H1 (cell line): ENCODE measurements at regions not wholly inside any gene's neighbourhood (a gene's known extent, or its start where the extent isn't known, plus 50 kb on each side); places are given as distances from the start of the nearest gene placed in this dataset.

Experiments used
- CTCF ChIA-PET: fragments of 300-600 bp; sonication (Branson Sonifier 250); formaldehyde crosslinking; loops from one replicate; lab custom pipeline; 2021; ENCODE audit not compliant: partially characterized antibody; lab: Charles Lee
- POLR2A ChIA-PET: fragments of 300-600 bp; sonication (Branson Sonifier 250); formaldehyde crosslinking; loops from one replicate; lab custom pipeline; 2021; ENCODE audit warnings: inconsistent platforms; ENCODE audit not compliant: partially characterized antibody; lab: Charles Lee
- DNase-seq, 2 experiments: peaks; one replicate each; pipeline versions ENCODE4 v3.0.0 to v3.0.0-alpha.2; 2010 to 2022; ENCODE audit warnings: low spot score in 2 of 2, low read depth in 1 of 2, mixed read lengths in 1 of 2
- FAIRE-seq: peaks from 2 replicates; lab custom pipeline; 2011; peaks lifted over from hg19 to GRCh38; lab: Jason Lieb, UNC
- H2AFZ ChIP-seq: 2 replicates; pipeline ENCODE4 v1.8.1; 2012; ENCODE audit warnings: low read length, inconsistent platforms
- H2AK5ac ChIP-seq: 2 replicates; pipeline ENCODE4 v1.6.1; 2013; ENCODE audit warnings: low read depth, low read length
- H2BK120ac ChIP-seq: replicated peaks from 2 replicates; pipeline ENCODE3; 2013; ENCODE audit warnings: low read depth, low read length, inconsistent platforms
- H2BK12ac ChIP-seq: 2 replicates; pipeline ENCODE4 v1.6.1; 2013; ENCODE audit warnings: low read depth, low read length
- H2BK15ac ChIP-seq: 2 replicates; pipeline ENCODE4 v1.6.1; 2013; ENCODE audit warnings: low read length
- H2BK20ac ChIP-seq: 2 replicates; pipeline ENCODE4 v1.6.1; 2013; ENCODE audit warnings: low read length
- H2BK5ac ChIP-seq: 2 replicates; pipeline ENCODE4 v1.6.1; 2013; ENCODE audit warnings: low read depth, low read length
- H3K14ac ChIP-seq: 2 replicates; pipeline ENCODE4 v1.6.1; 2013; ENCODE audit warnings: inconsistent platforms; ENCODE audit not compliant: insufficient read length
- H3K18ac ChIP-seq: 2 replicates; pipeline ENCODE4 v1.6.1; 2013; ENCODE audit warnings: low read length; ENCODE audit errors: extremely low read depth
- H3K23ac ChIP-seq: 2 replicates; pipeline ENCODE4 v1.6.1; 2013; ENCODE audit warnings: inconsistent platforms; ENCODE audit not compliant: insufficient read length
- H3K23me2 ChIP-seq: 2 replicates; pipeline ENCODE4 v1.6.1; 2013; ENCODE audit warnings: low read depth, low read length
- H3K27ac ChIP-seq: 2 replicates; pipeline ENCODE4 v1.6.1; 2011; ENCODE audit warnings: low read depth, low read length, inconsistent platforms
- H3K27me3 ChIP-seq, 4 experiments: replicated peaks in 1 of 4; 1 replicate in 1 of 4; 2 replicates in 3 of 4; pipeline versions ENCODE4 v1.6.1 to v1.8.1; 2011 to 2013; ENCODE audit warnings: low read length in 3 of 4, mild to moderate bottlenecking in 3 of 4, inconsistent platforms in 2 of 4, mixed read lengths in 2 of 4, moderate library complexity in 1 of 4; ENCODE audit not compliant: control insufficient read depth in 3 of 4, insufficient read depth in 3 of 4; ENCODE audit errors: extremely low read depth in 1 of 4
- H3K36me3 ChIP-seq, 4 experiments: 2 replicates each; pipeline versions ENCODE4 v1.6.1 to v1.8.1; 2011 to 2013; ENCODE audit warnings: mild to moderate bottlenecking in 4 of 4, low read length in 3 of 4, moderate library complexity in 2 of 4, control low read depth in 1 of 4, inconsistent platforms in 1 of 4; ENCODE audit not compliant: insufficient read depth in 4 of 4, control insufficient read depth in 2 of 4
- H3K4ac ChIP-seq: replicated peaks from 2 replicates; pipeline ENCODE3; 2013; ENCODE audit warnings: low read length, low read depth, mixed read lengths, inconsistent platforms; ENCODE audit not compliant: insufficient read length
- H3K4me1 ChIP-seq, 4 experiments: replicated peaks in 1 of 4; 1 replicate in 1 of 4; 2 replicates in 3 of 4; pipeline versions ENCODE4 v1.6.1 to v1.8.1; 2011 to 2013; ENCODE audit warnings: low read length in 3 of 4, inconsistent platforms in 2 of 4, mixed read lengths in 1 of 4; ENCODE audit not compliant: insufficient read depth in 4 of 4, control insufficient read depth in 3 of 4
- H3K4me2 ChIP-seq, 2 experiments: 2 replicates each; pipeline versions ENCODE4 v1.6.1 to v1.8.1; 2011 to 2013; ENCODE audit warnings: low read depth in 2 of 2, low read length in 2 of 2, control low read depth in 1 of 2, inconsistent platforms in 1 of 2, mild to moderate bottlenecking in 1 of 2; ENCODE audit not compliant: insufficient read depth in 1 of 2
- H3K4me3 ChIP-seq, 4 experiments: fragments of 200-600, 300-600 bp in 1 of 4; sonication (generic), shearing (Covaris generic), sonication (Bioruptor Twin) in 1 of 4; 2 replicates each; pipeline versions ENCODE4 v1.5.1 to v1.8.1; 2011 to 2016; ENCODE audit warnings: low read length in 4 of 4, low read depth in 3 of 4, control low read depth in 2 of 4, inconsistent platforms in 2 of 4, mild to moderate bottlenecking in 2 of 4, mixed read lengths in 1 of 4, moderate library complexity in 1 of 4; ENCODE audit not compliant: insufficient read depth in 2 of 4; ENCODE audit errors: extremely low read depth in 1 of 4
- H3K56ac ChIP-seq: replicated peaks from 2 replicates; pipeline ENCODE3; 2013; ENCODE audit warnings: low read depth, mild to moderate bottlenecking, mixed read lengths, low read length, inconsistent platforms; ENCODE audit not compliant: insufficient read length
- H3K79me1 ChIP-seq: 2 replicates; pipeline ENCODE4 v1.6.1; 2013; ENCODE audit warnings: low read depth, low read length, control low read depth
- H3K79me2 ChIP-seq, 2 experiments: 2 replicates each; pipeline versions ENCODE4 v1.6.1 to v1.8.1; 2012 to 2013; ENCODE audit warnings: low read length in 2 of 2, mild to moderate bottlenecking in 2 of 2, inconsistent platforms in 1 of 2; ENCODE audit not compliant: insufficient read depth in 2 of 2, control insufficient read depth in 1 of 2
- H3K9ac ChIP-seq, 4 experiments: replicated peaks in 1 of 4; 1 replicate in 1 of 4; 2 replicates in 3 of 4; pipeline versions ENCODE4 v1.6.1 to v1.8.1; 2011 to 2013; ENCODE audit warnings: low read depth in 3 of 4, low read length in 3 of 4, control low read depth in 2 of 4, mild to moderate bottlenecking in 2 of 4, moderate library complexity in 2 of 4, inconsistent platforms in 1 of 4; ENCODE audit errors: extremely low read depth in 1 of 4
- H3K9me3 ChIP-seq, 2 experiments: 2 replicates each; pipeline versions ENCODE4 v1.6.1 to v1.8.1; 2012 to 2013; ENCODE audit warnings: mild to moderate bottlenecking in 2 of 2, moderate library complexity in 2 of 2, control low read depth in 1 of 2, inconsistent platforms in 1 of 2, low read depth in 1 of 2, low read length in 1 of 2, mixed read lengths in 1 of 2; ENCODE audit not compliant: insufficient read depth in 2 of 2
- H4K20me1 ChIP-seq, 2 experiments: replicated peaks in 1 of 2; 2 replicates each; pipeline versions ENCODE3 to v1.8.1; 2011 to 2013; ENCODE audit warnings: inconsistent platforms in 2 of 2, low read length in 2 of 2, mild to moderate bottlenecking in 1 of 2; ENCODE audit not compliant: insufficient read depth in 2 of 2, control insufficient read depth in 1 of 2
- H4K5ac ChIP-seq: 2 replicates; pipeline ENCODE4 v1.6.1; 2013; ENCODE audit warnings: low read length, low read depth, mixed read lengths, inconsistent platforms; ENCODE audit not compliant: insufficient read length
- H4K8ac ChIP-seq: 2 replicates; pipeline ENCODE4 v1.8.0; 2013; ENCODE audit warnings: mild to moderate bottlenecking, moderate library complexity, low read length, inconsistent platforms; ENCODE audit not compliant: insufficient read depth; ENCODE audit errors: extremely low read depth
- H4K91ac ChIP-seq: replicated peaks from 2 replicates; pipeline ENCODE3; 2013; ENCODE audit warnings: low read length, mixed read lengths, inconsistent platforms; ENCODE audit not compliant: insufficient read length
- BACH1 ChIP-seq: IDR thresholded peaks from 2 replicates; pipeline ENCODE4 v1.6.1; 2012; ENCODE audit warnings: low read length, improper control_type of control experiment
- CEBPB ChIP-seq: IDR thresholded peaks from 2 replicates; pipeline ENCODE4 v1.6.1; 2012; ENCODE audit warnings: low read depth, low read length
- CHD1 ChIP-seq: IDR thresholded peaks from 2 replicates; pipeline ENCODE4 v1.6.1; 2012; ENCODE audit warnings: low read depth, low read length, improper control_type of control experiment
- CREB1 ChIP-seq: IDR thresholded peaks from 2 replicates; pipeline ENCODE4 v1.6.1; 2012; ENCODE audit warnings: inconsistent platforms
- E2F6 ChIP-seq: IDR thresholded peaks from 2 replicates; pipeline ENCODE4 v1.6.1; 2012; ENCODE audit warnings: inconsistent platforms
- FOSL1 ChIP-seq: IDR thresholded peaks from 2 replicates; pipeline ENCODE4 v1.6.1; 2011; ENCODE audit warnings: mild to moderate bottlenecking, low read depth, low read length, moderate library complexity; ENCODE audit not compliant: insufficient read depth
- KDM4A ChIP-seq: IDR thresholded peaks from one replicate; pipeline ENCODE4 v1.7.1; 2012; ENCODE audit warnings: low read depth, mild to moderate bottlenecking, moderate library complexity, low read length, inconsistent platforms; ENCODE audit not compliant: severe bottlenecking
- MAFK ChIP-seq: IDR thresholded peaks from 2 replicates; pipeline ENCODE4 v1.6.1; 2012; ENCODE audit warnings: low read depth, mild to moderate bottlenecking, improper control_type of control experiment, low read length
- NANOG ChIP-seq: IDR thresholded peaks from 2 replicates; pipeline ENCODE4 v1.6.1; 2011; ENCODE audit warnings: low read length, low read depth, mild to moderate bottlenecking, inconsistent platforms; ENCODE audit not compliant: insufficient read depth, poor library complexity, severe bottlenecking
- NRF1 ChIP-seq: IDR thresholded peaks from 2 replicates; pipeline ENCODE4 v1.6.1; 2011; ENCODE audit warnings: mild to moderate bottlenecking, low read depth, low read length, improper control_type of control experiment
- POLR2AphosphoS5 ChIP-seq: IDR thresholded peaks from 2 replicates; pipeline ENCODE4 v1.6.1; 2011; ENCODE audit warnings: low read depth, low read length
- SIN3A ChIP-seq, 2 experiments: IDR thresholded peaks in 1 of 2; conservative IDR thresholded peaks in 1 of 2; 2 replicates each; pipeline ENCODE4 v1.6.1; 2011 to 2012; ENCODE audit warnings: low read length in 2 of 2, improper control_type of control experiment in 1 of 2, low read depth in 1 of 2, mild to moderate bottlenecking in 1 of 2
- SRF ChIP-seq: IDR thresholded peaks from 2 replicates; pipeline ENCODE4 v1.6.1; 2011; ENCODE audit warnings: mild to moderate bottlenecking, low read depth, low read length, moderate library complexity
- TBP ChIP-seq: IDR thresholded peaks from 2 replicates; pipeline ENCODE4 v1.6.1; 2011; ENCODE audit warnings: low read depth, low read length, improper control_type of control experiment
- YY1 ChIP-seq: IDR thresholded peaks from 2 replicates; pipeline ENCODE4 v1.6.1; 2011; ENCODE audit warnings: low read depth, mild to moderate bottlenecking, low read length
- ZNF274 ChIP-seq: IDR thresholded peaks from 2 replicates; pipeline ENCODE4 v1.7.0; 2012; ENCODE audit warnings: low read length, borderline replicate concordance; ENCODE audit errors: extremely low read depth
- WGBS, 2 experiments: shearing (Covaris generic) in 1 of 2; methylation state at CpG; one replicate each; pipeline versions ENCODE4 v1.1.6 to v1.1.7; 2013 to 2015; ENCODE audit warnings: low lambda C conversion rate in 2 of 2, mixed read lengths in 2 of 2, inconsistent platforms in 1 of 2, low coverage in 1 of 2, missing lambda C conversion rate in 1 of 2; ENCODE audit not compliant: insufficient replicate concordance in 2 of 2, insufficient coverage in 1 of 2, insufficient read length in 1 of 2; ENCODE audit errors: extremely low coverage in 1 of 2, missing lambda C conversion rate in 1 of 2; 5-methylcytosine and 5-hydroxymethylcytosine counted together

GRCh38 chr10:121071901-121072300 is 220.7 kb downstream of the WDR11 start:
- no peak overlapping the region for H3K56ac ChIP-seq
- CTCF ChIA-PET: interaction anchor here (0.7 to 4.2 kb wide), 6 partner anchors 11 to 673 kb away, joined by 3 to 39 read pairs (median 17); no protein-coding TSS in a partner anchor
- H3K79me2 ChIP-seq: no peaks in the 10 kb centered on the region
- POLR2A ChIA-PET: no interaction called here
- H2BK15ac ChIP-seq: no peak overlapping the region
- H2BK5ac ChIP-seq: no peak overlapping the region
- no peaks in the 10 kb centered on the region for H3K79me1 ChIP-seq
- H2BK120ac ChIP-seq: no peak overlapping the region
- no peak overlapping the region for H3K18ac ChIP-seq
- no peaks in the 10 kb centered on the region for H3K4me1 ChIP-seq
- no peak overlapping the region for H3K9ac ChIP-seq
- FAIRE-seq (no peak), DNase-seq (no peak)
- H2AK5ac ChIP-seq: no peak overlapping the region
- H4K8ac ChIP-seq: no peak overlapping the region
- H3K27me3 ChIP-seq: no peaks in the 10 kb centered on the region
- H4K5ac ChIP-seq: no peak overlapping the region
- H2AFZ ChIP-seq: 0 out of 2 replicates have a peak overlapping the region, but pooled peaks have one; percentile 68
- H2BK20ac ChIP-seq: no peak overlapping the region
- no peaks in the 10 kb centered on the region for H3K23me2 ChIP-seq
- H3K27ac ChIP-seq: no peak overlapping the region
- no peak overlapping the region for H3K4me3 ChIP-seq
- no peaks in the 10 kb centered on the region for H4K20me1 ChIP-seq
- no peak overlapping the region for H3K14ac ChIP-seq
- H3K4me2 ChIP-seq: no peak overlapping the region
- WGBS, 2 experiments: 94% methylated on average over 2 of the region's 2 CpGs; no CpG with 5 or more reads in 1 of the 2 experiments
- H4K91ac ChIP-seq: no peak overlapping the region
- H3K4ac ChIP-seq: no peak overlapping the region
- no peaks in the 10 kb centered on the region for H3K36me3 ChIP-seq
- no peak overlapping the region for H2BK12ac ChIP-seq
- no peaks in the 10 kb centered on the region for H3K9me3 ChIP-seq
- no peak overlapping the region for H3K23ac ChIP-seq
- TF ChIP-seq CEBPB (no peak), CHD1 (no peak), NRF1 (no peak), CREB1 (no peak), ZNF274 (no peak), SIN3A (conservative IDR thresholded peaks at IDR 0.05 in 1 of 2, IDR thresholded peaks at IDR 0.05 in 1 of 2; ENCODE audit: low read depth in 1 of 2, low read length in 2 of 2) (no peak), BACH1 (no peak), MAFK (no peak), YY1 (no peak), E2F6 (no peak), KDM4A (no peak), NANOG (no peak), FOSL1 (no peak), SRF (no peak), POLR2AphosphoS5 (no peak), TBP (no peak)
